Keratinocyte (primary cell): ENCODE measurements at regions not wholly inside any gene's neighbourhood (a gene's known extent, or its start where the extent isn't known, plus 50 kb on each side); places are given as distances from the start of the nearest gene placed in this dataset.

Experiments
- DNase-seq: peaks from one replicate; pipeline ENCODE4 v3.0.0-alpha.2; 2011; ENCODE audit warnings: low read depth, missing footprints, low spot score
- FAIRE-seq: peaks from 2 replicates; lab custom pipeline; 2011; peaks lifted over from hg19 to GRCh38; lab: Jason Lieb, UNC
- H2AFZ ChIP-seq: 2 replicates; pipeline ENCODE4 v1.6.0; 2012; ENCODE audit warnings: low read length, control low read depth, inconsistent platforms; ENCODE audit not compliant: control insufficient read depth
- H3K27ac ChIP-seq: 2 replicates; pipeline ENCODE4 v1.5.1; 2011; ENCODE audit warnings: low read length; ENCODE audit not compliant: control insufficient read depth, insufficient read depth
- H3K27me3 ChIP-seq: 3 replicates; pipeline ENCODE4 v1.6.0; 2011; ENCODE audit warnings: low read length; ENCODE audit not compliant: control insufficient read depth, insufficient read depth; ENCODE audit errors: extremely low read depth
- H3K36me3 ChIP-seq, 2 experiments: 2 replicates in 1 of 2; 3 replicates in 1 of 2; pipeline ENCODE4 v1.5.1; 2011; ENCODE audit warnings: low read length in 2 of 2, mild to moderate bottlenecking in 1 of 2; ENCODE audit not compliant: control insufficient read depth in 2 of 2, insufficient read depth in 2 of 2; ENCODE audit errors: extremely low read depth in 1 of 2
- H3K4me1 ChIP-seq: 3 replicates; pipeline ENCODE4 v1.5.1; 2011; ENCODE audit warnings: low read length; ENCODE audit not compliant: control insufficient read depth, insufficient read depth; ENCODE audit errors: extremely low read depth
- H3K4me2 ChIP-seq: 3 replicates; pipeline ENCODE4 v1.6.0; 2011; ENCODE audit warnings: low read depth, low read length; ENCODE audit not compliant: control insufficient read depth, insufficient read depth; ENCODE audit errors: extremely low read depth
- H3K4me3 ChIP-seq, 3 experiments: fragments of 200-600 bp in 1 of 3; sonication (generic) in 1 of 3; 2 replicates in 2 of 3; 3 replicates in 1 of 3; pipeline ENCODE4 v1.5.1; 2011 to 2016; ENCODE audit warnings: low read length in 3 of 3, mild to moderate bottlenecking in 3 of 3, control low read depth in 2 of 3, inconsistent platforms in 1 of 3, low read depth in 1 of 3, mixed read lengths in 1 of 3, mixed run types in 1 of 3, moderate library complexity in 1 of 3; ENCODE audit not compliant: control insufficient read depth in 2 of 3, insufficient read depth in 2 of 3; ENCODE audit errors: extremely low read depth in 1 of 3
- H3K79me2 ChIP-seq: 2 replicates; pipeline ENCODE4 v1.6.0; 2012; ENCODE audit warnings: low read length; ENCODE audit not compliant: control insufficient read depth, insufficient read depth
- H3K9ac ChIP-seq: 3 replicates; pipeline ENCODE4 v1.6.0; 2011; ENCODE audit warnings: low read length; ENCODE audit not compliant: control insufficient read depth, insufficient read depth; ENCODE audit errors: extremely low read depth
- H3K9me1 ChIP-seq: 3 replicates; pipeline ENCODE4 v1.6.0; 2011; ENCODE audit warnings: low read length; ENCODE audit not compliant: control insufficient read depth, insufficient read depth; ENCODE audit errors: extremely low read depth
- H3K9me3 ChIP-seq: 2 replicates; pipeline ENCODE4 v1.5.1; 2012; ENCODE audit warnings: low read depth, low read length; ENCODE audit not compliant: control insufficient read depth
- H4K20me1 ChIP-seq: 3 replicates; pipeline ENCODE4 v1.6.0; 2011; ENCODE audit warnings: low read length; ENCODE audit not compliant: control insufficient read depth, insufficient read depth; ENCODE audit errors: extremely low read depth
- CTCF ChIP-seq, 3 experiments: IDR thresholded peaks in 1 of 3; conservative IDR thresholded peaks in 1 of 3; optimal IDR thresholded peaks in 1 of 3; 2 replicates in 2 of 3; 3 replicates in 1 of 3; pipeline versions ENCODE3 to v1.5.1; 2011; ENCODE audit warnings: low read length in 3 of 3, mild to moderate bottlenecking in 3 of 3, moderate library complexity in 2 of 3, control low read depth in 1 of 3, inconsistent platforms in 1 of 3; ENCODE audit not compliant: insufficient read depth in 2 of 3; ENCODE audit errors: extremely low read depth in 1 of 3
- EZH2 ChIP-seq: IDR thresholded peaks from one replicate; pipeline ENCODE4 v1.6.1; 2012; ENCODE audit warnings: inconsistent platforms, mild to moderate bottlenecking, low read length, moderate library complexity
- dilution Hi-C: fragments of 300-500 bp; cut with MboI; formaldehyde crosslinking; loops from one replicate; pipeline ENCODE4 v1.7.0; 2020; ENCODE audit warnings: low sequenced_read_pairs; ENCODE audit not compliant: extremely low pct_ligation_motif_present

GRCh38 chr3:191859531-191859930 lies 398.6 kb downstream of the PYDC2 start:
- no peak overlapping the region for H2AFZ ChIP-seq
- H3K79me2 ChIP-seq, result no peaks in the 10 kb centered on the region
- no peak overlapping the region for H3K27ac ChIP-seq
- no peak overlapping the region for H3K4me3 ChIP-seq
- no peaks in the 10 kb centered on the region for H3K9me3 ChIP-seq
- H3K9ac ChIP-seq, result no peak overlapping the region
- H3K36me3 ChIP-seq, result no peaks in the 10 kb centered on the region
- H4K20me1 ChIP-seq, result no peaks in the 10 kb centered on the region
- no peak overlapping the region for H3K4me2 ChIP-seq
- no peaks in the 10 kb centered on the region for H3K4me1 ChIP-seq
- H3K27me3 ChIP-seq, result no peaks in the 10 kb centered on the region
- dilution Hi-C loops, result no loop called here
- no peaks in the 10 kb centered on the region for H3K9me1 ChIP-seq
- FAIRE-seq (no peak), DNase-seq (no peak)
- no peak for TF ChIP-seq EZH2
- TF ChIP-seq CTCF (optimal IDR thresholded peaks at IDR 0.05 in 1 of 3, IDR thresholded peaks at IDR 0.05 in 1 of 3, conservative IDR thresholded peaks at IDR 0.05 in 1 of 3; ENCODE audit: extremely low read depth in 1 of 3, insufficient read depth in 2 of 3, low read length in 3 of 3), result no peak

- Histone ChIP-seq H3K9ac (no peak overlapping the region), H3K27me3 (no peaks in the 10 kb centered on the region), H3K36me3 (no peaks in the 10 kb centered on the region), H3K4me3 (no peak overlapping the region), H4K20me1 (no peaks in the 10 kb centered on the region), H3K9me3 (no peaks in the 10 kb centered on the region), H2AFZ (no peak overlapping the region), H3K27ac (no peak overlapping the region), H3K4me1 (no peaks in the 10 kb centered on the region), H3K9me1 (no peaks in the 10 kb centered on the region), H3K4me2 (no peak overlapping the region), H3K79me2 (no peaks in the 10 kb centered on the region)
- dilution Hi-C loops, result no loop called here
- TF ChIP-seq CTCF (optimal IDR thresholded peaks at IDR 0.05 in 1 of 3, IDR thresholded peaks at IDR 0.05 in 1 of 3, conservative IDR thresholded peaks at IDR 0.05 in 1 of 3; ENCODE audit: extremely low read depth in 1 of 3, insufficient read depth in 2 of 3, low read length in 3 of 3) (no peak), EZH2 (no peak)
- DNase-seq, result no peak
- FAIRE-seq, result no peak
Observed at GRCh38 chr3:191869738-191870415, 408.9 kb downstream of the PYDC2 start.
